ENCODE measurements at regions not wholly inside any gene's neighbourhood (a gene's known extent, or its start where the extent isn't known, plus 50 kb on each side); places are given as distances from the start of the nearest gene placed in this dataset.

GRCh38 chr4:65839164-65839931 lies 169.1 kb upstream of the EPHA5 start:
- DNase-seq: no peak

- DNase-seq: no peak
Measured at GRCh38 chr4:65834707-65835106, 164.4 kb upstream of the EPHA5 start.

GRCh38 chr4:65831828-65832227 lies 161.5 kb upstream of the EPHA5 start:
- DNase-seq: no peak

GRCh38 chr4:65825116-65825753 lies 154.9 kb upstream of the EPHA5 start:
- no peak for DNase-seq

GRCh38 chr4:65819192-65819591 lies 148.9 kb upstream of the EPHA5 start:
- no peak for DNase-seq

GRCh38 chr4:65805936-65806335 lies 135.6 kb upstream of the EPHA5 start:
- DNase-seq: no peak

GRCh38 chr4:65799513-65799912 lies 129.2 kb upstream of the EPHA5 start:
- DNase-seq: no peak

GRCh38 chr4:65798498-65799127 lies 128.3 kb upstream of the EPHA5 start:
- DNase-seq: no peak

- DNase-seq: no peak
Measured at GRCh38 chr4:65791812-65792308, 121.6 kb upstream of the EPHA5 start.

GRCh38 chr4:65791111-65791811 lies 121.0 kb upstream of the EPHA5 start:
- DNase-seq: no peak

GRCh38 chr4:65789805-65790204 lies 119.5 kb upstream of the EPHA5 start:
- DNase-seq: no peak

GRCh38 chr4:65789341-65789740 lies 119.1 kb upstream of the EPHA5 start:
- DNase-seq: no peak

GRCh38 chr4:65777270-65777669 lies 107.0 kb upstream of the EPHA5 start:
- no peak for DNase-seq

GRCh38 chr4:65773636-65774035 lies 103.3 kb upstream of the EPHA5 start:
- no peak for DNase-seq

- no peak for DNase-seq
Measured at GRCh38 chr4:65747386-65747785, 77.1 kb upstream of the EPHA5 start.

- no peak for DNase-seq
Measured at GRCh38 chr4:65738134-65738533, 67.8 kb upstream of the EPHA5 start.

- no peak for DNase-seq
Measured at GRCh38 chr4:65737672-65738071, 67.4 kb upstream of the EPHA5 start.

GRCh38 chr4:65724973-65725372 lies 54.7 kb upstream of the EPHA5 start:
- DNase-seq: no peak

Data from stimulated activated CD4-positive, alpha-beta T cell treated with anti-CD3 and anti-CD28 coated beads, Interleukin-4, amount 100 ng/mL, for 4 hours (primary cell).